ENCODE measurements at regions not wholly inside any gene's neighbourhood (a gene's known extent, or its start where the extent isn't known, plus 50 kb on each side); places are given as distances from the start of the nearest gene placed in this dataset.

DNA sequence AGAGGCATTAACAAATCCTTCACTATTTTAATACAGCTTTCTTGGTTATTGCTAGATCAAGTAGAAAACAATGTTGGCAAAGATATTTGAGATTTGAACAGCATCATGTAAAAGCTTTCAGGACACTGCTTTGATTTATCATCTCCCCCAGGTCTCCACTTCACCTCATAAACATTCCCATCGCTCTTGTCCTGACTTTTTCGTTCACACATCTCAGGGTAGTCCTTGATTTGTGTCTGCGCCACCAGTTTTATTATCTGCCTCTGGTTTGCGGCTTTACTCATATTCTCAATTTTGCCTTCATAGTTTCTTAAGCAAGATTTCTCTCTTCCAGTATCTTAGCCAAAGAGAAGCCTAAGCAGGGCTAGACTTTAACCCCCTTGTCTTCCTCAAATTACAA lies 63.5 kb upstream of the ROR1 start:
- Histone ChIP-seq H3K4me3 (ENCODE audit: low read length) (no peak overlapping the region), H3K36me3 (ENCODE audit: insufficient read depth, low read length) (no peaks in the 10 kb centered on the region), H3K4me1 (ENCODE audit: insufficient read depth, low read length) (peaks cover 14% of the 10 kb centered on the region), H3K27me3 (ENCODE audit: insufficient read depth, low read length) (no peaks in the 10 kb centered on the region), H3K9ac (ENCODE audit: low read depth, low read length) (no peak overlapping the region), H3K27ac (ENCODE audit: low read depth, low read length) (no peak overlapping the region), H3K9me3 (ENCODE audit: insufficient read depth, low read depth, low read length) (no peaks in the 10 kb centered on the region)
- WGBS, result 93% methylated on average over 4 of the region's 4 CpGs

DNA sequence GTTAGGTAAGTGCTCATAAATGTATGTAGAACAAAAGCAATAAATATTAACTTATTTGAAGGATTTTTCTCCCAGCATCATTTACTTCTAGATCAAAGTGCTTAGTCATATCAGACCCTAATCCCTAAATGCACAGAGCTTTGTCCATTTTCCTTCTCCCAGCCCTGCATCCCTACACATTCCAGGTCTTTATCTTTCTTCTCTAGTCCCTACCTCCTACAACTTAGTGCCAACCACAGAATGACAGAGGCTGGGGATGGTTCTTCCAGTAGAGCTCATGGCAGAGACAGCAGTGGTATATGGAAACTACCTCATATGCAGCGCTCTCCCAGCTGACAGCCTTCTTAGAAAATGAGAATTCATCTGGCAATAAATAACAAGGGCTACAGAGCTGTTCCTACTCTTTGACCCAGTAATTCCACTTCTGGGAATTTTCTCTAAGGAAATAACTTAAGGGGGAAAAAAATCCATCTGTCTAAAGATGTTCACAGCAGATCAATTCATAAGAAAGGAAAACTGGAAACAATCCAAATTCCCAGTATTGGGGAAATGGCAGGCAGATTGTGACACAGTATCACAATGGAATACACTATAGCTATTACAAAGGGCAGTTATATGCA lies 62.9 kb upstream of the ROR1 start:
- no peak overlapping the region for H3K9ac ChIP-seq (ENCODE audit: low read depth, low read length)
- no peak overlapping the region for H3K27ac ChIP-seq (ENCODE audit: low read depth, low read length)
- 93% methylated on average over 1 of the region's 1 CpG for WGBS
- H3K4me3 ChIP-seq (ENCODE audit: low read length), result no peak overlapping the region
- no peaks in the 10 kb centered on the region for H3K9me3 ChIP-seq (ENCODE audit: insufficient read depth, low read depth, low read length)
- no peaks in the 10 kb centered on the region for H3K27me3 ChIP-seq (ENCODE audit: insufficient read depth, low read length)
- peaks cover 14% of the 10 kb centered on the region for H3K4me1 ChIP-seq (ENCODE audit: insufficient read depth, low read length)
- no peaks in the 10 kb centered on the region for H3K36me3 ChIP-seq (ENCODE audit: insufficient read depth, low read length)

DNA sequence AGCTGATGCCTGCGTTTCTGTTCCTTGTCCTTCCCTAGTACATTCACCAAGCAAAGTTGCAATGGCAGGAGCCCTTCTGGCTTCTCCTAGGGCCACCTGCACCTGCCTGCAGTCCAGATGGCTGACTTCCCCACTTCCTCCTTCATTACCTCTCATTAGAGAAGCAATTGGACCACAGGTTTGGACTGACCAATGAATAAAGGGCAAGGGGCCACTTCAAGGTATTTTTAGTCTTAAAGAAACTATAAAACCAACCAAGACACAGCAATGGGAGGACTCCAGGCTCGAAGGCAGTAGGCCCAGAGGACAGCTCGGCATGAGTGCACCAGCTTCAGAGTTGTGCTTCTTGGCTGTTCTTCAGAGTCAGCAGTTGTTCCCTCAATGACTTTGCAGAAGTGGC lies 60.8 kb upstream of the ROR1 start:
- peaks cover 14% of the 10 kb centered on the region for H3K4me1 ChIP-seq (ENCODE audit: insufficient read depth, low read length)
- H3K4me3 ChIP-seq (ENCODE audit: low read length), result no peak overlapping the region
- WGBS, result 95% methylated on average over 3 of the region's 3 CpGs
- no peak overlapping the region for H3K9ac ChIP-seq (ENCODE audit: low read depth, low read length)
- no peaks in the 10 kb centered on the region for H3K36me3 ChIP-seq (ENCODE audit: insufficient read depth, low read length)
- no peaks in the 10 kb centered on the region for H3K27me3 ChIP-seq (ENCODE audit: insufficient read depth, low read length)
- H3K27ac ChIP-seq (ENCODE audit: low read depth, low read length), result no peak overlapping the region
- no peaks in the 10 kb centered on the region for H3K9me3 ChIP-seq (ENCODE audit: insufficient read depth, low read depth, low read length)

DNA sequence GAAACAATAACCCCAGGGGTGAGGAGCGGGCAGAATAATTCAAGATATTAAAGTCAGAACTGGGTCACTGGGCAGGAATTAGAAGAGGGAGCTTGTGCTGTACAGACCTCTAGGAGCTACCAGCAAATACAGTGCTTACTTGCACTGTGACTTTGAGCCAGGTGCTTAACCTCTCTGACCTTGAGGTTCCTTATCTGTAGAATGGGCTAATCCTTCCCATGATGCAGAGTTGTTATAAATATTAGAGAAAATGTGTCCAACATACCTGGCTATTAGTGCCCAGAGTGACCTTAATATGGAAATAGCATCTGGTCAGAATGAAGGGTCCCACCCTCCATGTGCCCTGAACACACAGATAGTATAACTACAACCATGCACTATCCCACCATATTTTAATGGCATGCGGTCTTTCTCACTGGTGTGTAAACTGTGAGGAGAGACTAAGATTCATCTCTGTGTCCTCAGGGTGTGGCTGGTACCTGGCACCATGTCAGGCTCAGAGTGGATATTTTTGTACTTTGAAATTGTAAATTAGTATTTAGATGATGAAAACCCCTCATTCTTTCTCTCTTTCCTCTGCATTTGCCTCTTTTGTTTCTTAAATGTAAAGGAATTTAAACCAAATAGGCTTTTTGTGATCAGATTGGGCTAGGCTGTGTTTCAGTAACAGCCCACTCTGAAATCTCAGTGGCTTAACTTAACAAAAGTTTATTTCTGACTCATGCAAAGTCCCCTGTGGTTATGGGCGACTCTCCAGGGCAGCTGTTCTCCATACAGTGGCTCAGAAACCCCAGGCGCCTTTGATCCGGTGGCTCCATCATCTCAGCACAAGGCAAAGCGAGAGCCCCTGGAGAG lies 60.0 kb upstream of the ROR1 start:
- Histone ChIP-seq H3K27me3 (ENCODE audit: insufficient read depth, low read length) (no peaks in the 10 kb centered on the region), H3K27ac (ENCODE audit: low read depth, low read length) (peak overlapping the region; percentile 47; the same call in 1 of the 2 replicates), H3K9me3 (ENCODE audit: insufficient read depth, low read depth, low read length) (no peaks in the 10 kb centered on the region), H3K4me3 (ENCODE audit: low read length) (no peak overlapping the region), H3K36me3 (ENCODE audit: insufficient read depth, low read length) (no peaks in the 10 kb centered on the region), H3K4me1 (ENCODE audit: insufficient read depth, low read length) (peaks cover 14% of the 10 kb centered on the region), H3K9ac (ENCODE audit: low read depth, low read length) (no peak overlapping the region)
- 51% methylated on average over 6 of the region's 6 CpGs for WGBS

DNA sequence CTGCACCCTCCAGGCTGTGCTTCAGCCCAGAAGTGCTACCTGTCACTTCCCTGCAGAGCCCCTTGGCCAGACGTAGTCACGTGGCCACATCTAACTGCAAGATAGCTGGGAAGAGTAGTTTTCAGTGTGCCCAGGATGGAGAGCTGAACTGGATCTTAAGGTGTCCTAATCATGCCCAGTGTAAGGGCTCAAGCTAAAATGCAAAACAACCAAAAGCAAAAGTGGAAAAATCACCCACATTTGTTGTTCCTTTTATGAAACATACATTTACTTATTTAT lies 59.4 kb upstream of the ROR1 start:
- 17% methylated on average over 2 of the region's 2 CpGs for WGBS
- H3K9ac ChIP-seq (ENCODE audit: low read depth, low read length), result no peak overlapping the region
- H3K9me3 ChIP-seq (ENCODE audit: insufficient read depth, low read depth, low read length), result no peaks in the 10 kb centered on the region
- no peaks in the 10 kb centered on the region for H3K36me3 ChIP-seq (ENCODE audit: insufficient read depth, low read length)
- H3K4me1 ChIP-seq (ENCODE audit: insufficient read depth, low read length), result peaks cover 14% of the 10 kb centered on the region
- H3K4me3 ChIP-seq (ENCODE audit: low read length), result no peak overlapping the region
- no peak overlapping the region for H3K27ac ChIP-seq (ENCODE audit: low read depth, low read length)
- no peaks in the 10 kb centered on the region for H3K27me3 ChIP-seq (ENCODE audit: insufficient read depth, low read length)

DNA sequence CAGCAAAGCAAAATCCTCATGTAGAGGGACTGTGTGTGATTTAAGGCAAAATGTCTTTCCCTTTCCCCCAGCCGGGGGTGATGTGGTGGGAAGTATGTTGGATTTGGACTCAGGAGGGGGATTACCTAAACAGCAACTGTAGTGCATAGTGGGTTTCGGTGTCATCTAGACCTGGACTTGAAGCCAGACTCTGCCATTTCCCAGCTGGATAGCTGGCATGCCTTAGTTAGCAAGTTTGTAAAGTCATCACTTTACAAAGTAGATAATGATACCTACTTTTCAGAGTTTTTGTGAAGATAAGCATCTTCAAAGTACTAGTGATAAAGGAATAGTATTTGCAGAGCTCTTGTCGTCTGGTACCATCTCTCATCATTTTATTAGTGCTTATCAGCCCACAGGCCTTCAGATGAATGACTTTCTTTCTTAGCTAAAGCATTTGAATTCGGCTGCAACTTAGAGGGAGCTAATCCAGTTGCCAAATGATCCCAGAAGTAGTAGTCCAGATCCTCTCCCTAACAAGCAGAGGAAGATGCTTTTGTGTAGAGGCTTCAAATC lies 56.2 kb upstream of the ROR1 start:
- Histone ChIP-seq H3K27ac (ENCODE audit: low read depth, low read length) (no peak overlapping the region), H3K4me3 (ENCODE audit: low read length) (no peak overlapping the region), H3K4me1 (ENCODE audit: insufficient read depth, low read length) (peaks cover 23% of the 10 kb centered on the region), H3K9ac (ENCODE audit: low read depth, low read length) (no peak overlapping the region), H3K27me3 (ENCODE audit: insufficient read depth, low read length) (no peaks in the 10 kb centered on the region), H3K9me3 (ENCODE audit: insufficient read depth, low read depth, low read length) (no peaks in the 10 kb centered on the region), H3K36me3 (ENCODE audit: insufficient read depth, low read length) (no peaks in the 10 kb centered on the region)
- WGBS, result 81% methylated on average over 4 of the region's 4 CpGs

DNA sequence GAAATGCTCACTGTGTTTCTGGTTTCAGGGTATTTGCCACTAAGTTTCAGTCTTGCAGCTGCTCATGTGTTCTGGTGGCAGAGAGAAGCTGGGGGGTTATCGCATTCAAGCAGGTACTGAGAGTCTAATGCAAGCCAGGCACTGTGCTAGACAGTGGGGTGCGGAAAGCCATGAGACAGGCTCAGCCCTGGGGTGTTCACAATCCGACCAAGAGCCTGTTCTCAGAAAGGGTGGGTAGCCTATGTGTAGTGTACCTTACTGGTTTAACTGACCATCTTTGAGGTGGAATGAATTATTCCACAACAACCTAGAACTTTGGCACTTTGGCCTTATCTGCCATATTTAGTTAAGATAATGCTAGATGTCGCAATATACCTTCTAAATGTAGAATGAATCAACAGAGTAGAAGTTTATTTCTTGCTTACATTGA lies 55.3 kb upstream of the ROR1 start:
- 90% methylated on average over 4 of the region's 4 CpGs for WGBS

DNA sequence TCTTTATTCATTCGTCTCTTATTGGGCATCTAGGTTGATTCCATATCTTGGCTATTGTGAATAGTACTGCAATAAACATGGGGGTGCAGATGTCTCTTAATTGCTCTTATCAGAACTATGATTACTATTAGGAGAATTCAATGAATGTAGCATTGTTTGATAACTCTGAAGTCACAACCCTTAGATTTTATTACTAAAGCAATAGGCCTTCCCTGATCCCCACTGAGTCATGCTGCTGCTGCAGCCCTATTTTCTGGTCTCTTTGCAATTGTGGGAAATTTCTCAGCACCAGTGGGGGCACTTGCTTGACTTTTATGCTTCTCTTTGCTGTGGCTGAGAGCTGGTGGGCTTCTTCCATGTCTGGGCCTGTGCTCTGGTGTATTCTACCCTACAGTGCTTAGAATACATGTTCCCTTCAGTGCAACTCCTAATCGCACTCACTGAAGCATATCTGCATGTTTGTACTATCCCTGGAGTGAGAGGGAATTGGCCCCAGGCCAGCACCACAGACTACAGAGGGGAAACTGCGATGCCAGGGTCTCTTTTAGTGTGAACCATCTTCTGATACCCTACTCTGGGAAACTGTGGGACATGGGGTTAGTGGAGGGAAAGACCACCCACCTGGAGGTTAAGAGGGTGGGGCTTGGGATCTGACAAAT lies 52.2 kb upstream of the ROR1 start:
- Histone ChIP-seq H3K4me3 (ENCODE audit: low read length) (no peak overlapping the region), H3K27ac (ENCODE audit: low read depth, low read length) (no peak overlapping the region), H3K9me3 (ENCODE audit: insufficient read depth, low read depth, low read length) (no peaks in the 10 kb centered on the region), H3K4me1 (ENCODE audit: insufficient read depth, low read length) (peaks cover 19% of the 10 kb centered on the region; the same call in 1 of the 2 replicates), H3K9ac (ENCODE audit: low read depth, low read length) (no peak overlapping the region), H3K27me3 (ENCODE audit: insufficient read depth, low read length) (no peaks in the 10 kb centered on the region), H3K36me3 (ENCODE audit: insufficient read depth, low read length) (no peaks in the 10 kb centered on the region)
- WGBS, result 91% methylated on average over 3 of the region's 3 CpGs

More for the DNA sequence above, 55.3 kb upstream of the ROR1 start:
- Histone ChIP-seq H3K27me3 (ENCODE audit: insufficient read depth, low read length) (no peaks in the 10 kb centered on the region), H3K4me1 (ENCODE audit: insufficient read depth, low read length) (peaks cover 23% of the 10 kb centered on the region), H3K9me3 (ENCODE audit: insufficient read depth, low read depth, low read length) (no peaks in the 10 kb centered on the region), H3K27ac (ENCODE audit: low read depth, low read length) (no peak overlapping the region), H3K9ac (ENCODE audit: low read depth, low read length) (no peak overlapping the region), H3K4me3 (ENCODE audit: low read length) (no peak overlapping the region), H3K36me3 (ENCODE audit: insufficient read depth, low read length) (no peaks in the 10 kb centered on the region)

DNA sequence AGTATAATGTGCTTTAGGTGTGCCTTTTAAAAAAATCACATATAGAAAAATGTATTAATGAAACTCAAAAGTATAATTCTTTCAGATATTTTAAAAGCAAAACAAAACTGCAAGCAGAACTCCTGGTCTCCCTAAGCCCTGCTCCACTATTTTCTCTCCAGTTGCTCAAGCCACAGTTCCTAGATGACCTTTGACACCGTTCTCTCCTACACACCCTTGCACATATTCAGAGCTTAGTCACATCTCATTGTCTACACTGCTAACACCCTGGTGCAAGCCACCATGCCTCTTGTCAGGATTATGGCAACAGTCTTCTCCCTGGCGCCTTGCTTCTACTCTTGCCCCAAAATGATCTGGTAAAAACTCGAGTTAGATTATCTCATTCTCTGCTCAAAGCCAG lies 50.2 kb upstream of the ROR1 start:
- no peak overlapping the region for H3K9ac ChIP-seq (ENCODE audit: low read depth, low read length)
- WGBS, result 75% methylated on average over 3 of the region's 3 CpGs
- H3K27me3 ChIP-seq (ENCODE audit: insufficient read depth, low read length), result no peaks in the 10 kb centered on the region
- no peak overlapping the region for H3K4me3 ChIP-seq (ENCODE audit: low read length)
- H3K4me1 ChIP-seq (ENCODE audit: insufficient read depth, low read length), result peaks cover 19% of the 10 kb centered on the region; the same call in 1 of the 2 replicates
- no peak overlapping the region for H3K27ac ChIP-seq (ENCODE audit: low read depth, low read length)
- no peaks in the 10 kb centered on the region for H3K36me3 ChIP-seq (ENCODE audit: insufficient read depth, low read length)
- H3K9me3 ChIP-seq (ENCODE audit: insufficient read depth, low read depth, low read length), result no peaks in the 10 kb centered on the region
